WTC11 (cell line): ENCODE measurements at regions not wholly inside any gene's neighbourhood (a gene's known extent, or its start where the extent isn't known, plus 50 kb on each side); places are given as distances from the start of the nearest gene placed in this dataset.

Source experiments
- ATAC-seq: fragments of 200-7000 bp; cut with Tn5 transposase; 2 replicates; pipeline ENCODE4 v1.10.0; 2021; ENCODE audit warnings: mild to moderate bottlenecking, moderate library complexity
- CTCF ChIA-PET: fragments of 300-600 bp; sonication (Branson Sonifier 250); formaldehyde crosslinking; loops from one replicate; lab custom pipeline; 2021; ENCODE audit warnings: antibody characterized with exemption; lab: Charles Lee
- POLR2A ChIA-PET: fragments of 350-600 bp; sonication (Branson Sonifier 250); formaldehyde crosslinking; loops from one replicate; lab custom pipeline; 2021; ENCODE audit warnings: antibody characterized with exemption; lab: Charles Lee
- DNase-seq: peaks from one replicate; pipeline ENCODE4 v3.0.0; 2021; ENCODE audit warnings: low spot score
- H3K27ac Mint-ChIP-seq: 2 replicates; pipeline ENCODE4 v1.8.0; 2021; ENCODE audit warnings: mixed read lengths
- H3K27me3 Mint-ChIP-seq: 2 replicates; pipeline ENCODE4 v1.8.0; 2021; ENCODE audit warnings: low read depth, mild to moderate bottlenecking, moderate library complexity, mixed read lengths
- H3K36me3 Mint-ChIP-seq: 2 replicates; pipeline ENCODE4 v1.8.0; 2021; ENCODE audit warnings: mixed read lengths
- H3K4me1 Mint-ChIP-seq: 2 replicates; pipeline ENCODE4 v1.8.0; 2022; ENCODE audit warnings: mixed read lengths
- H3K4me3 Mint-ChIP-seq: 2 replicates; pipeline ENCODE4 v1.8.0; 2021; ENCODE audit warnings: mild to moderate bottlenecking, moderate library complexity, mixed read lengths
- H3K9me3 Mint-ChIP-seq: 2 replicates; pipeline ENCODE4 v1.8.0; 2021; ENCODE audit warnings: mixed read lengths
- CREB1 ChIP-seq: sonication (generic); formaldehyde crosslinking; IDR thresholded peaks from 2 replicates; pipeline ENCODE4 v1.8.0; 2023; ENCODE audit warnings: mild to moderate bottlenecking, missing genetic modification reagents
- ELF4 ChIP-seq: sonication (generic); formaldehyde crosslinking; IDR thresholded peaks from 2 replicates; pipeline ENCODE4 v1.8.1; 2022; ENCODE audit warnings: low read depth, mild to moderate bottlenecking, moderate library complexity, missing genetic modification reagents
- FOXJ3 ChIP-seq: sonication (generic); formaldehyde crosslinking; IDR thresholded peaks from 2 replicates; pipeline ENCODE4 v1.9.0; 2021; ENCODE audit warnings: missing genetic modification reagents, mild to moderate bottlenecking, borderline replicate concordance
- GABPB1 ChIP-seq: sonication (generic); formaldehyde crosslinking; IDR thresholded peaks from 2 replicates; pipeline ENCODE4 v1.8.1; 2023; ENCODE audit warnings: mild to moderate bottlenecking, missing genetic modification reagents
- MXD4 ChIP-seq: fragments of 250-450 bp; sonication (Bioruptor Pico); IDR thresholded peaks from 2 replicates; pipeline ENCODE4 v1.8.0; 2021; ENCODE audit warnings: mild to moderate bottlenecking, moderate library complexity, borderline replicate concordance
- NFE2L1 ChIP-seq: sonication (generic); formaldehyde crosslinking; IDR thresholded peaks from 2 replicates; pipeline ENCODE4 v1.8.1; 2023; ENCODE audit warnings: missing genetic modification reagents
- NR1H2 ChIP-seq: sonication (generic); formaldehyde crosslinking; IDR thresholded peaks from 2 replicates; pipeline ENCODE4 v1.9.0; 2021; ENCODE audit warnings: mild to moderate bottlenecking, moderate library complexity, missing genetic modification reagents
- NR3C1 ChIP-seq: sonication (generic); formaldehyde crosslinking; conservative IDR thresholded peaks from 2 replicates; pipeline ENCODE4 v1.8.1; 2023; ENCODE audit warnings: low read depth, mild to moderate bottlenecking, missing genetic modification reagents
- PRRX2 ChIP-seq: fragments of 250-450 bp; sonication (Bioruptor Pico); IDR thresholded peaks from 2 replicates; pipeline ENCODE4 v1.8.0; 2021; ENCODE audit warnings: mild to moderate bottlenecking
- SMAD3 ChIP-seq: sonication (generic); formaldehyde crosslinking; IDR thresholded peaks from 2 replicates; pipeline ENCODE4 v1.8.0; 2022; ENCODE audit warnings: missing genetic modification reagents, mild to moderate bottlenecking, borderline replicate concordance
- TCF7 ChIP-seq: sonication (generic); formaldehyde crosslinking; IDR thresholded peaks from 2 replicates; pipeline ENCODE4 v1.8.0; 2022; ENCODE audit warnings: mild to moderate bottlenecking, low read depth, missing genetic modification reagents, moderate library complexity
- ZNF138 ChIP-seq: sonication (generic); formaldehyde crosslinking; conservative IDR thresholded peaks from 2 replicates; pipeline ENCODE4 v1.8.1; 2022; ENCODE audit warnings: mild to moderate bottlenecking, moderate library complexity, missing genetic modification reagents
- ZNF263 ChIP-seq: sonication (generic); formaldehyde crosslinking; IDR thresholded peaks from 2 replicates; pipeline ENCODE4 v1.8.1; 2022; ENCODE audit warnings: low read depth, mild to moderate bottlenecking, moderate library complexity, missing genetic modification reagents
- ZNF317 ChIP-seq: sonication (generic); formaldehyde crosslinking; IDR thresholded peaks from 2 replicates; pipeline ENCODE4 v1.8.1; 2023; ENCODE audit warnings: low read depth, mild to moderate bottlenecking, moderate library complexity, missing genetic modification reagents, borderline replicate concordance
- ZNF423 ChIP-seq: fragments of 250-450 bp; sonication (Bioruptor Pico); IDR thresholded peaks from 2 replicates; pipeline ENCODE4 v2.1.2; 2022; ENCODE audit warnings: mild to moderate bottlenecking, moderate library complexity
- ZNF671 ChIP-seq: fragments of 250-450 bp; sonication (Bioruptor Pico); IDR thresholded peaks from 2 replicates; pipeline ENCODE4 v1.8.0; 2021; ENCODE audit warnings: mild to moderate bottlenecking
- TF ChIP-seq, protein P1 (sequence below): sonication (generic); formaldehyde crosslinking; IDR thresholded peaks from 2 replicates; pipeline ENCODE4 v1.8.0; 2023; ENCODE audit warnings: missing genetic modification reagents, mild to moderate bottlenecking, borderline replicate concordance
- TF ChIP-seq, protein P2 (sequence below): sonication (generic); formaldehyde crosslinking; IDR thresholded peaks from 2 replicates; pipeline ENCODE4 v1.8.0; 2022; ENCODE audit warnings: mild to moderate bottlenecking, missing genetic modification reagents
- TF ChIP-seq, protein P3 (sequence below): sonication (generic); formaldehyde crosslinking; IDR thresholded peaks from 2 replicates; pipeline ENCODE4 v1.8.1; 2023; ENCODE audit warnings: mild to moderate bottlenecking, missing genetic modification reagents, moderate library complexity
- TF ChIP-seq, protein P4 (sequence below): sonication (generic); formaldehyde crosslinking; IDR thresholded peaks from 2 replicates; pipeline ENCODE4 v1.8.1; 2022; ENCODE audit warnings: mild to moderate bottlenecking, moderate library complexity, missing genetic modification reagents
- TF ChIP-seq, protein P5 (sequence below): sonication (generic); formaldehyde crosslinking; IDR thresholded peaks from 2 replicates; pipeline ENCODE4 v1.8.1; 2022; ENCODE audit warnings: mild to moderate bottlenecking, missing genetic modification reagents, moderate library complexity, borderline replicate concordance
- TF ChIP-seq, protein P6 (sequence below): fragments of 250-450 bp; sonication (Bioruptor Pico); IDR thresholded peaks from 2 replicates; pipeline ENCODE4 v1.9.0; 2021; ENCODE audit warnings: mild to moderate bottlenecking
- TF ChIP-seq, protein P7 (sequence below): sonication (generic); formaldehyde crosslinking; conservative IDR thresholded peaks from 2 replicates; pipeline ENCODE4 v1.8.1; 2022; ENCODE audit warnings: mild to moderate bottlenecking, missing genetic modification reagents
- TF ChIP-seq, protein P8 (sequence below): fragments of 200-600 bp; IDR thresholded peaks from 2 replicates; pipeline ENCODE4 v1.8.0; 2022; ENCODE audit warnings: antibody characterized with exemption

DNA sequence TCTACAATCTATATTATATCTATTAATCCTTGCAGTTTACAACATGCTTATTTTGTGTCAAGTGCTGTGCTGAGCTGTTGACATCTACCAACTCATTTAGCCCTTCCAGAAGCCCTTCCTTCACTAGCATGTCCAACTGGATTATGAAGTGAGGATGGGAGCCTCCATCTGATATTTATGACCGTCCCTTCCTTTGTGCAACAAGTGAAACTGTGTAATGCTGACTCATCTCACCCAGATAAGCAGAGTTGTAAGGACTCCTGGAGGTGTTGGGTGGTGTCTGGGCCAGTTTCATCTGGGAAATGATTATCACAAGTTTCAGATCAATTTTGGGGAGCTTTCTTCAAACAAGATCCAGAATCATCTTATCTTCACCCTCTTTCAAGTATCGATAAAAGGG, 156.6 kb upstream of the ETAA1 start:
- peaks cover 3% of the 10 kb centered on the region; the same call in 1 of the 2 replicates for H3K4me1 Mint-ChIP-seq
- ChIA-PET POLR2A (no interaction called here), CTCF (no interaction called here)
- TF ChIP-seq, protein P1, sequence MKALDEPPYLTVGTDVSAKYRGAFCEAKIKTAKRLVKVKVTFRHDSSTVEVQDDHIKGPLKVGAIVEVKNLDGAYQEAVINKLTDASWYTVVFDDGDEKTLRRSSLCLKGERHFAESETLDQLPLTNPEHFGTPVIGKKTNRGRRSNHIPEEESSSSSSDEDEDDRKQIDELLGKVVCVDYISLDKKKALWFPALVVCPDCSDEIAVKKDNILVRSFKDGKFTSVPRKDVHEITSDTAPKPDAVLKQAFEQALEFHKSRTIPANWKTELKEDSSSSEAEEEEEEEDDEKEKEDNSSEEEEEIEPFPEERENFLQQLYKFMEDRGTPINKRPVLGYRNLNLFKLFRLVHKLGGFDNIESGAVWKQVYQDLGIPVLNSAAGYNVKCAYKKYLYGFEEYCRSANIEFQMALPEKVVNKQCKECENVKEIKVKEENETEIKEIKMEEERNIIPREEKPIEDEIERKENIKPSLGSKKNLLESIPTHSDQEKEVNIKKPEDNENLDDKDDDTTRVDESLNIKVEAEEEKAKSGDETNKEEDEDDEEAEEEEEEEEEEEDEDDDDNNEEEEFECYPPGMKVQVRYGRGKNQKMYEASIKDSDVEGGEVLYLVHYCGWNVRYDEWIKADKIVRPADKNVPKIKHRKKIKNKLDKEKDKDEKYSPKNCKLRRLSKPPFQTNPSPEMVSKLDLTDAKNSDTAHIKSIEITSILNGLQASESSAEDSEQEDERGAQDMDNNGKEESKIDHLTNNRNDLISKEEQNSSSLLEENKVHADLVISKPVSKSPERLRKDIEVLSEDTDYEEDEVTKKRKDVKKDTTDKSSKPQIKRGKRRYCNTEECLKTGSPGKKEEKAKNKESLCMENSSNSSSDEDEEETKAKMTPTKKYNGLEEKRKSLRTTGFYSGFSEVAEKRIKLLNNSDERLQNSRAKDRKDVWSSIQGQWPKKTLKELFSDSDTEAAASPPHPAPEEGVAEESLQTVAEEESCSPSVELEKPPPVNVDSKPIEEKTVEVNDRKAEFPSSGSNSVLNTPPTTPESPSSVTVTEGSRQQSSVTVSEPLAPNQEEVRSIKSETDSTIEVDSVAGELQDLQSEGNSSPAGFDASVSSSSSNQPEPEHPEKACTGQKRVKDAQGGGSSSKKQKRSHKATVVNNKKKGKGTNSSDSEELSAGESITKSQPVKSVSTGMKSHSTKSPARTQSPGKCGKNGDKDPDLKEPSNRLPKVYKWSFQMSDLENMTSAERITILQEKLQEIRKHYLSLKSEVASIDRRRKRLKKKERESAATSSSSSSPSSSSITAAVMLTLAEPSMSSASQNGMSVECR = no peak
- TF ChIP-seq, protein P2, sequence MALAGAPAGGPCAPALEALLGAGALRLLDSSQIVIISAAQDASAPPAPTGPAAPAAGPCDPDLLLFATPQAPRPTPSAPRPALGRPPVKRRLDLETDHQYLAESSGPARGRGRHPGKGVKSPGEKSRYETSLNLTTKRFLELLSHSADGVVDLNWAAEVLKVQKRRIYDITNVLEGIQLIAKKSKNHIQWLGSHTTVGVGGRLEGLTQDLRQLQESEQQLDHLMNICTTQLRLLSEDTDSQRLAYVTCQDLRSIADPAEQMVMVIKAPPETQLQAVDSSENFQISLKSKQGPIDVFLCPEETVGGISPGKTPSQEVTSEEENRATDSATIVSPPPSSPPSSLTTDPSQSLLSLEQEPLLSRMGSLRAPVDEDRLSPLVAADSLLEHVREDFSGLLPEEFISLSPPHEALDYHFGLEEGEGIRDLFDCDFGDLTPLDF (CRISPR knock-in tag) = no peak
- TF ChIP-seq, protein P3, sequence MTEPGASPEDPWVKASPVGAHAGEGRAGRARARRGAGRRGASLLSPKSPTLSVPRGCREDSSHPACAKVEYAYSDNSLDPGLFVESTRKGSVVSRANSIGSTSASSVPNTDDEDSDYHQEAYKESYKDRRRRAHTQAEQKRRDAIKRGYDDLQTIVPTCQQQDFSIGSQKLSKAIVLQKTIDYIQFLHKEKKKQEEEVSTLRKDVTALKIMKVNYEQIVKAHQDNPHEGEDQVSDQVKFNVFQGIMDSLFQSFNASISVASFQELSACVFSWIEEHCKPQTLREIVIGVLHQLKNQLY (CRISPR knock-in tag) = no peak
- TF ChIP-seq, protein P4, sequence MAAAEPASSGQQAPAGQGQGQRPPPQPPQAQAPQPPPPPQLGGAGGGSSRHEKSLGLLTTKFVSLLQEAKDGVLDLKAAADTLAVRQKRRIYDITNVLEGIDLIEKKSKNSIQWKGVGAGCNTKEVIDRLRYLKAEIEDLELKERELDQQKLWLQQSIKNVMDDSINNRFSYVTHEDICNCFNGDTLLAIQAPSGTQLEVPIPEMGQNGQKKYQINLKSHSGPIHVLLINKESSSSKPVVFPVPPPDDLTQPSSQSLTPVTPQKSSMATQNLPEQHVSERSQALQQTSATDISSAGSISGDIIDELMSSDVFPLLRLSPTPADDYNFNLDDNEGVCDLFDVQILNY (CRISPR knock-in tag) = no peak
- no peak for TF ChIP-seq SMAD3
- no peak for TF ChIP-seq ELF4
- no peak for TF ChIP-seq PRRX2 (CRISPR knock-in tag)
- TF ChIP-seq NR3C1 (CRISPR knock-in tag) = no peak
- TF ChIP-seq NR1H2 (CRISPR knock-in tag) = no peak
- TF ChIP-seq GABPB1 (CRISPR knock-in tag) = no peak
- TF ChIP-seq MXD4 = no peak
- TF ChIP-seq, protein P5, sequence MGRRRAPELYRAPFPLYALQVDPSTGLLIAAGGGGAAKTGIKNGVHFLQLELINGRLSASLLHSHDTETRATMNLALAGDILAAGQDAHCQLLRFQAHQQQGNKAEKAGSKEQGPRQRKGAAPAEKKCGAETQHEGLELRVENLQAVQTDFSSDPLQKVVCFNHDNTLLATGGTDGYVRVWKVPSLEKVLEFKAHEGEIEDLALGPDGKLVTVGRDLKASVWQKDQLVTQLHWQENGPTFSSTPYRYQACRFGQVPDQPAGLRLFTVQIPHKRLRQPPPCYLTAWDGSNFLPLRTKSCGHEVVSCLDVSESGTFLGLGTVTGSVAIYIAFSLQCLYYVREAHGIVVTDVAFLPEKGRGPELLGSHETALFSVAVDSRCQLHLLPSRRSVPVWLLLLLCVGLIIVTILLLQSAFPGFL (CRISPR knock-in tag) = no peak
- no peak for TF ChIP-seq ZNF671
- TF ChIP-seq ZNF423 (CRISPR knock-in tag) = no peak
- no peak for TF ChIP-seq ZNF138 (CRISPR knock-in tag)
- TF ChIP-seq NFE2L1 (CRISPR knock-in tag) = no peak
- TF ChIP-seq, protein P6, sequence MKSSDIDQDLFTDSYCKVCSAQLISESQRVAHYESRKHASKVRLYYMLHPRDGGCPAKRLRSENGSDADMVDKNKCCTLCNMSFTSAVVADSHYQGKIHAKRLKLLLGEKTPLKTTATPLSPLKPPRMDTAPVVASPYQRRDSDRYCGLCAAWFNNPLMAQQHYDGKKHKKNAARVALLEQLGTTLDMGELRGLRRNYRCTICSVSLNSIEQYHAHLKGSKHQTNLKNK (CRISPR knock-in tag) = no peak
- no peak for TF ChIP-seq FOXJ3 (CRISPR knock-in tag)
- no peak for TF ChIP-seq TCF7 (CRISPR knock-in tag)
- H3K4me3 Mint-ChIP-seq = no peak overlapping the region
- H3K27ac Mint-ChIP-seq = no peak overlapping the region
- no peaks in the 10 kb centered on the region for H3K36me3 Mint-ChIP-seq
- ATAC-seq (no peak), DNase-seq (no peak)
- no peaks in the 10 kb centered on the region for H3K27me3 Mint-ChIP-seq
- no peaks in the 10 kb centered on the region for H3K9me3 Mint-ChIP-seq

DNA sequence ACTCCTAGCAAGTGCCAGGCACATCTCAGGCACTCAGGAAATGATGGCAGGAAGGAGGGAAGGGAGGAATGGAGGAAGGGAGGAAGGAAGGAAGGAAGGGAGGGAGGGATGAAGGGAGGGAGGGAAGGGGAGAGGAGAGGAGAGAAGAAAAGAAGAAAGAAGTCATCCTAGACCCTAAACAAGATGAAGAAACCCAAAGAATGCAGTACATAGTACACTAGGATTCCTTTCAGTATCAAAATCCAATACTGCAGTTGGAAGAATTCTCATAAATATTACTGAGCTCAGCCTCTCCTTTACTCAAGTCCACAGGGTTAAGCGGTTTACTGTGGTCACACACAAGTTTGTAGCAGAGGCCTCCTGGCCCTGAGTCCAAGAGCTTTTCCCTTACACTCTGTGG, 155.7 kb upstream of the ETAA1 start:
- ChIA-PET POLR2A (no interaction called here), CTCF (no interaction called here)
- Mint-ChIP-seq H3K4me1 (peaks cover 3% of the 10 kb centered on the region; the same call in 1 of the 2 replicates), H3K27ac (no peak overlapping the region), H3K27me3 (no peaks in the 10 kb centered on the region), H3K9me3 (no peaks in the 10 kb centered on the region), H3K36me3 (no peaks in the 10 kb centered on the region), H3K4me3 (no peak overlapping the region)
- DNase-seq = no peak
- no peak for ATAC-seq
- TF ChIP-seq, protein P7, sequence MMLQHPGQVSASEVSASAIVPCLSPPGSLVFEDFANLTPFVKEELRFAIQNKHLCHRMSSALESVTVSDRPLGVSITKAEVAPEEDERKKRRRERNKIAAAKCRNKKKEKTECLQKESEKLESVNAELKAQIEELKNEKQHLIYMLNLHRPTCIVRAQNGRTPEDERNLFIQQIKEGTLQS (CRISPR knock-in tag) = no peak
- TF ChIP-seq CREB1 (CRISPR knock-in tag) (no peak), ZNF317 (CRISPR knock-in tag) (no peak), ZNF263 (CRISPR knock-in tag) (no peak)
- TF ChIP-seq, protein P8, sequence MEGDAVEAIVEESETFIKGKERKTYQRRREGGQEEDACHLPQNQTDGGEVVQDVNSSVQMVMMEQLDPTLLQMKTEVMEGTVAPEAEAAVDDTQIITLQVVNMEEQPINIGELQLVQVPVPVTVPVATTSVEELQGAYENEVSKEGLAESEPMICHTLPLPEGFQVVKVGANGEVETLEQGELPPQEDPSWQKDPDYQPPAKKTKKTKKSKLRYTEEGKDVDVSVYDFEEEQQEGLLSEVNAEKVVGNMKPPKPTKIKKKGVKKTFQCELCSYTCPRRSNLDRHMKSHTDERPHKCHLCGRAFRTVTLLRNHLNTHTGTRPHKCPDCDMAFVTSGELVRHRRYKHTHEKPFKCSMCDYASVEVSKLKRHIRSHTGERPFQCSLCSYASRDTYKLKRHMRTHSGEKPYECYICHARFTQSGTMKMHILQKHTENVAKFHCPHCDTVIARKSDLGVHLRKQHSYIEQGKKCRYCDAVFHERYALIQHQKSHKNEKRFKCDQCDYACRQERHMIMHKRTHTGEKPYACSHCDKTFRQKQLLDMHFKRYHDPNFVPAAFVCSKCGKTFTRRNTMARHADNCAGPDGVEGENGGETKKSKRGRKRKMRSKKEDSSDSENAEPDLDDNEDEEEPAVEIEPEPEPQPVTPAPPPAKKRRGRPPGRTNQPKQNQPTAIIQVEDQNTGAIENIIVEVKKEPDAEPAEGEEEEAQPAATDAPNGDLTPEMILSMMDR = no peak
- TF ChIP-seq, protein P5 (CRISPR knock-in tag) = no peak
